Right renal cortex interstitium (tissue), 3 donors: ENCODE measurements at regions not wholly inside any gene's neighbourhood (a gene's known extent, or its start where the extent isn't known, plus 50 kb on each side); places are given as distances from the start of the nearest gene placed in this dataset.

Source experiments
- DNase-seq, 3 donors: peaks; one replicate each; pipeline ENCODE4 v3.0.0-alpha.2; 2013; ENCODE audit warnings: low read depth in 3 of 3, low spot score in 2 of 3

DNA sequence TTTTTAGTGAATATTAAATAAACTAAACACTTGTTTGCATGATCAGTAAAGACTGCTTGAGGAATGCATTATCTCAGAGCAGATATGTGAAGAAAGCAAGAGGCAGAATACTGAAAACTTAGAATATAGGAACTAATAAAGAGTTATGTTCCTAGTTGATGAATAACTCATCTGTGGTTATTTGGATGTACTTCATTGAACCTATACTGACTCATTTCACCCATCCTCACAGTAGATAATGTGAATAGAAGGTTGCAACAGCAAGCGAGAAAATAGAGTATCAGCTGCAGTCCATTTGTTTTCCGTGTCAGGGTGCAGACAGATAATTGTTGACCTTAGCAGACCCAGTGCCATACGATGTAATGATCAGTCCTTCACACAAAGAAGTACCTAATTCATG, 945.7 kb upstream of the LRRTM1 start:
- no peak for DNase-seq

DNA sequence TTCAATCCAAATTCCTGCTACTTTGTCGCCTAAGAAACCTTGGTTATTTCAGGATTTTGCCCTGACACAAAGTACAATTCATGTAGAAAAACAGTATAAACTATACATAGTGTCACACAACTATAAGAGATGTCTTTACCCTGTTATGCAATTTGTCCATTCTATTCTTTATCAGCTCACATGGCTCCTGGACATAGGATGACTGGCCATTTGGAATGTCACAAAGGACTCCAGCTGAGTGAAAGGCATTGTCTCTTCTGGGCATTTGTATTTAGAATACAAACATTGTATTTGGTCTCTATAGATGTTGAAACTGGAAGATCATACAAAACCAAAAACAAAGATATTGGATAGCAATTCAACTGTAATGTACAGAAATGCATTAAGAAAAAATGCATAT, 944.6 kb upstream of the LRRTM1 start:
- no peak for DNase-seq

DNA sequence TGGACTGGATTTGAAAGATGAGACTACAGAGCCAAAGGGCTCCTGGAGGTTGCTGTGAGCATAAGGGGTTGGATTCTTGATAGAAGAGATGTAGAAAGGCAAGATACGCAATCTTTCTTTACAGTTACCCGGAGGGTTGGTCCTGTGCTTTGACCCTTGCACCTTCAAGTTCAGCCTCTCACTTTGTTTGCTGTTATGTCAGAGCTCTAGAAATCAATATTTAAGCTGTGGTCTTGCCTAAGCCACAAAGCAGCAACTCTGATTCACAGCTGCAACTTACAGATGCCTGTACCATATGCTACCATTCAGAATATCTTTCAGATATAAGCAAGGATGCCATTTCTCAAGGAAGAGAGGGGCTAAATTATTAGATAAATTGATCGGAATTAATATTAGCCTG, 943.1 kb upstream of the LRRTM1 start:
- no peak for DNase-seq

DNA sequence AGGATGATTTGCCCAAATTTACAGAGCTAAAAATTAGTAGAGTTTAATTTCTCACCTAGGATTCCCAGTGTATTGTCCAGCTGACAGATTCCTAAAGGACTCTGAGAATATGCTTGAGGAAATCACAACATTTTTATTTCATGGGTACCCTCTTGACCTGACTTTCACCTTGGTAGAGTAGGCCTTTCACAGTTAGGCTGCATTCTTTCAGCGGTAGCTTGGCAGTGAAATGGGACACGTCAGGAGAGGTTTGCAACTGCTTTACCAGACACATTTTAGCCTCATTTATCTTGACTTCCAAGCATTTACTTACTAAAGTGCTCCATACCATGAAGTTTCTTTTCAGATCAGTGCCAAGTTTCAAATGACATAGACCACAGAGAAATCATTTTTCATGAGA, 937.9 kb upstream of the LRRTM1 start:
- DNase-seq, result no peak

DNA sequence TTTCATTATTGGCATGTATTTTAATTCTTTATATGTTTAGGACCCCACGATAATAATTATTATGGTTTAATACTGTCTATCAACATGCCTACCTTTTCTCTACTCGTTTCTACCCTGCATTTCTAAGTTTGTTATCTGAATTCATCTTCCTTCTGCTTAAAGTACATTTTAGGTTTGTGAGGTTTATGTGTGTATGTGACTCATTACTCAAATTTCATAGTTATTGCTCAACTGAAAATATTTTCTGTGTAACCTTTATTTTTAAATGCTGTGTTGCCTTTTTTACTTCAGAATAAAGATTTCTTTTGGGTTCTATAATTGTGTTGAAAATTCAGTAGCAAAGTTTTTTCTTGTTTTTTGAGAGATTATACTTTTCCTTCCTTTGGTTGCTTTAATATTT, 933.9 kb upstream of the LRRTM1 start:
- no peak for DNase-seq

DNA sequence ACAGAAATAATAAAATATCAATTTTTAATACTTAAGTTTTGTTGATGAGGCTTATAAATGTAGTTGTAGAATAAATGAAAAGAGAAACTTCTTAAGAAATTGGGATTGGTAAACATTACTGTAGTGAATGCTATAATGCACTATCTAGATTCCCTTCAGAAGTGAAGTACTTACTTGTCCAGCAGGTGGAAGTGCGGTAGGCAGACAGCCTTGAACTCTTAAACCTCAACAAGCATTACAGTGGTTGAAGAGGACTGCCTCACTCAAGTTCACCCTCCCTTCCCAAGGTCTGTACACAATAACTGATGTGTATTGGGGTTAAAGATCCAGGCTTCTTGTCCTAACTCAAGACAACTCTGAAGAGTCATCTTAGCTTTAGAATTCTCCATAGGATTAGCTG, 931.0 kb upstream of the LRRTM1 start:
- DNase-seq, result no peak

DNA sequence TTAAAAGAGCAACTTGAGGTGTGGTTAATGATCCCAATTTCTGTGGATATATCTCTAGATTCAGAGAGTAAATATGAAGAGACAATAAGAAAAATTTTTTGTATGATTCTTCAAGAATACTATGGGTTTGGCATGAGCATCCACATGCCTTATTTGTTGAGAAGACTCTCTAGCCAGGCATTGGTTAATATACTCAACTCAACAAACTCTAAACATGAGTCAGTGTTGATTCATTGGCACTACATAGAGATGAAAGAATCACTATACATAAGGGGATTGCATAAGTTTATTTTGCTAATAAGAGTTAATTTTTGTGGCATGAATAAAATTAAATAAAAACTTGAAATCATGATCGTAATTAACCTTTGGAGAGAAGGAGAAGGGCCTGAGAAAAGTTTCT, 930.2 kb upstream of the LRRTM1 start:
- DNase-seq, result no peak

DNA sequence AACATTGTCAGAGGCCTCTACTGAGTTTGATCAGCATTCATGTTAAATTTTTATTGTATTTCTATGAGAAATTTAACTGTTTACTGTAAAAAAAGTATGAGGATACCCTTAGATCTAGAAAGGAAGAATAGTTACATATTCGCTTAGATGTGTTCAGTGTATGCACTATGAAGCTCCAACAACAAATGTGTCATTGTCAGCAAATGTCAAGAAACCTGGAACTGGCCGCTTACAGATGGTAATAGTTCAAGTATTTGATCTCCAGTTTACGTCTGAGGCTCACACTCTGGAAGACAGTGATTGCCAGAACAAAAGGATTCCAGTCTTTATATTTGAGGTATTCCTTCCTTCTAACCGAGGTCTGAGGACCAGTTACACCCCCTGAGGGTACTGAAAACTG, 921.2 kb upstream of the LRRTM1 start:
- DNase-seq, result no peak

DNA sequence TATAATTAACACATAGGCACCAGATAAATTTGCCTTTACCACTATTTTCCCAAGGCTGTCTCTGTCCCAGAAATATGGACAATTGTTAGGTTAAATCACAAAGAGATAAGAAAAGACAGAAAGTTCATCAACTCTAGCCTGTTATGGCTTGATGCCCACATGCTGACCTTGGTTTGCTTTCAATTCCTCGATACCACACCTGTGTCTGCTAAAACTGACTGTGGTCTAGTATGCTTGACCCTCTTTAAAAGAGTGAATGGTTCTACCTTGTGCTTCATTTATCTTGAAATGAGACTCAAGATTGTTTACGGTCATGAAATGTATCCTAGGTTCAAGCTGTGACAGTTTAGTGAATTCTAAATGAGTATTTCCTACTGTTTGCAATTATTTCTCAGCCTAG, 909.0 kb upstream of the LRRTM1 start:
- DNase-seq, result no peak

DNA sequence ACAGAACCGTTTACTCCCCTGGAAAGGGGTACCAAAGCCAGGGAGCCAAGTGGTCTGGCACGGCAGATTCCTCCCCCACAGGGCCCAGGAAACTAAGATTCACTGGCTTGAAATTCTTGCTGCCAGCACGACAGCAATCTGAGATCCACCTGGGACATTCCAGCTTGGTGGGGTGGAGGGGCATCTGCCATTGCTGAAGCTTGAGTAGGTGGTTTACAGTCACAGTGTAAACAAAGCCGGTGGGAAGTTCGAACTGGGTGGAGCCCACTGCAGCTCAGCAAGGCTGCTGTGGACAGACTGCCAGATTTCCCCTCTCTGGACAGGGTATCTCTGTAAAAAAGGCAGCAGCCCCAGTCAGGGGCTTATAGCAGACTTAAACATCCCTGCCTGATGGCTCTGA, 901.7 kb upstream of the LRRTM1 start:
- no peak for DNase-seq

DNA sequence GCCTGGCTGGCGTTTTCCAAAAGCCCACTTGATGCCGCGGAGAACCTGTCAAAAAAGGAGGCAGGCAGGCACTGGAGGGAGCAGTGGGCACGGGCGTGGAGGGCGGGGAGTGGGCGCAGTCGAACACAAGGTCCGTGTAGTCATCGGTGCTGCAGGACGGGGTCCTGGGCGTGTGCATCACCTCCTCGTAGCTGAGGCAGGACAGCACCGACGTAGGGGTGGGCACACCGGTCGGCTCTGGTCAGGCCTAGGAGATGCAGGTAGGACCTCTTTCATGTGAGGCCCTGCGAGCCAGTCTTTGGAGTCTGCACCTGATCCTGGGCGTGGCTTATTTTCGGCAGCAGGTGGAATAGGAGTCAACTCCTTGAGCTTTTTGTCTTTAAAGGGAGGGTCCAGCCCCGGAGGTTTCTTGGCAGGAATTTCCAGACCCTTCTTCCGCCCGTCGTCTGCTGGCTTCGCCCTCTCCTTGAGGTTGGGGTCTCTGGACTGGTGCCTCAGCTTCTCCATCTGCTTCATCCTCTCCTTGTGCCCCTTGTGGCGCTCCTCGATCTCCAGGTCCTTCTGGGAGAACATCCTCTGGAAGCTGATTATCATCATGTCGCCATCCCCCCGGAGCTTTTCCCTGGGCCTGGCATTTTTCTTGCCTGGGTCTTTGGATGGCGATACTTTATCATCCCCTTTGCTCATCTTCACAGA, 892.5 kb upstream of the LRRTM1 start:
- DNase-seq, result no peak

DNA sequence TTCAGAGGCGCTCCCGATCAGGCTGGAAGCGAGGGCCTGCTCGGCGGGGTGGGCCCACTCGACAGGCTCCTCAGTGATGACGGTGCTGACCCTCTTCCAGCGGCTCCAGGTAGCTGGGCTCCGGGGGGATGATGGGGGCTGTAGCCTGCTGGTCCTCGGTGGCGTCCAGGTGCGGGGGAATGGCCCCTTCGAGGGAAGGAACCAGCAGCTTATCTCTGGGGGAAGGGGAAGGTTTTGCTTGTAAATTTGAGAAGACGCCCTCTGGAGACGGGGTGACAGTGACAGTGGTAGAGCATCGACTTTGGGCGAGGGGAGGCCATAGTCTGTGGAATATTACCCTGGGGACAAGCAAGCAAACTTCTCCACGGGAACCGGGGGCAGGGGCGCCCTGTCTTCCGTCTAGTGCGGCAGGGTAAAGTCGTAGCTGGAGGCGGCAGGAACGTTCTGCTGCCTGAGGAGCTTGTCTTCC, 891.9 kb upstream of the LRRTM1 start:
- DNase-seq, result no peak

DNA sequence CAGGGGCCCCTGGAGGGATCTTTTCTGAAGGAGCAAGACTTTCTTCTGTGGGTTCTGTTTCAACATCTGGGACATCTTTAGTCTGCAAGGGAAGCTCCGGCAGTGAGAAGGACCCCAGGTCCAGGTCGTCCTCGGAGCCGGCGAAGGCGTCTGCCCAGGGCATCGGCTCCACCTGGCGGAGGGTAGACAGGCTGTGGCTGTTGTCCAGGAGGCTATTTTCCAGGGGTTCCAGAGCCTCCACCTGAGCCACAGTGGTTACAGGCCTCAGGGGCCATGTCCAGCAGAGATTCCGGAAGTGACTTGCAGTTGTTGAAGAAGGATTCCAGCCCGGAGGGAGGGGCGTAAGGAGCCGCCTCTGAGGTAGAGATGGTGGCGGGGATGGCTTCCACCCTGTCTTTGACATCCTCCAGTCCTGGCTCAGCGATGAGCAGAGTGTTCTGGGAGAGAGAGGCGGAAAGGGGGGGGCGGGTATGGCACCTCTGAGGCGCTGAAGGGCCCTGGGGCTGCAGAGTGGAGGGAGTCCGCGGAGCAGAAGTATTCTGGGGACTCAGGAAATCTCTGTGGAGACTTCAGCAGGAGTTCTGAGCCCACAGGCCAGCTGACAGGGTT, 891.3 kb upstream of the LRRTM1 start:
- no peak for DNase-seq

DNA sequence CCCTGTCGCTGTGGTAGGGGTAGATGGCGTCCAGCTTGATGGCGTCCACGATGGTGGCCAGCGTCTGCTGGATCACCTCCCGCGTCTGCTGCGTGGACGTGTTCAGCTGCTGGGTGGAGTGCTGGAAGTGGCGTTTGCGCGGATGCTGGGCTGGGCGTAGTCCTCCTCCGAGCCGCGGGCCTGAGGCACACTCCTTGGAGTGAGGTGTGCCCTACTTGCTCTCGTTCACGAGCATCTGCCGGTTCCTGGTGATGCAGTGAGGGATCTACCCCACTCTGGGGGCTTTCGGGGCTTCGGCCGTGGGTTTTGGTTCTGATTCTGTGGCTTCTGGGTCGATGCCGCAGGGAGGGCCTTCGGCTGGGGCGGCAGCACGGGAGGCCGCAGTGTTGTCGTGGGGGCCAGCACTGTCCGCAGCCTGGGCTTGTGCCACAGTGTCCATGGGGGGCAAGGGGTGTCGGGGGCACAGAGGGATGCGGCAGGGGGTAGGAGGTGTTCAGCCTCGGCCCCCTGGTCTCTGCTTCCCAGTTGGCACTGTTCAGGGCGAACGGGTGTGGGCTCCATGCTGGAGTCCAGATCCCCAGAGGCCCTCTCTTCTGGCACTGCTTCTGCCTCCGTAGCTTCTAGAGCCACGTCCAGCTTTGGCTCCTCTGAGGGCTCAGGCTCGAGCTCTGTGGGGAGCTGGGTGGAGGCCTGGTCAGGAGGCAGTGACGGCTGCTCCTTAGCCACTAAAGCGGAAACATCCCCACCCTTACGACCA, 890.6 kb upstream of the LRRTM1 start:
- DNase-seq, result no peak

DNA sequence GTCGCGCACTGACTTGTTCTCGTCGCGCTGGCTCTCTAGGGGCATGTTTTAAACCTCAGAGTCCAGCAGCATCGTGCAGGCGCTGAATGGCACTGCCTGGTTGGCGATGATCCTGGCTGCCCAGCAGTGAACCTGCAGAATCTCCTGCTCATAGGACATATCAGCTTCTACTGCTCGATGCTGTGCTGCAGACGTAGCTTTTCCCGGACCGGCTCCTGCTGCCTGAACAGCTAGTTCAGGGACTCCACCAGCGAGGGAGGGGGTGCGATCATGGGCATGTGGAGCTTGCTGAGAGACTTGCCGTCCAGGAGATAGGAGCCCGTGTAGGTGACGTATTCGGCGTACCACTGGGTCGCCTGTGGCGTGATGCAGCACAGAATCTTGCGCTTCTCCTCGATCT, 890.0 kb upstream of the LRRTM1 start:
- DNase-seq, result no peak

DNA sequence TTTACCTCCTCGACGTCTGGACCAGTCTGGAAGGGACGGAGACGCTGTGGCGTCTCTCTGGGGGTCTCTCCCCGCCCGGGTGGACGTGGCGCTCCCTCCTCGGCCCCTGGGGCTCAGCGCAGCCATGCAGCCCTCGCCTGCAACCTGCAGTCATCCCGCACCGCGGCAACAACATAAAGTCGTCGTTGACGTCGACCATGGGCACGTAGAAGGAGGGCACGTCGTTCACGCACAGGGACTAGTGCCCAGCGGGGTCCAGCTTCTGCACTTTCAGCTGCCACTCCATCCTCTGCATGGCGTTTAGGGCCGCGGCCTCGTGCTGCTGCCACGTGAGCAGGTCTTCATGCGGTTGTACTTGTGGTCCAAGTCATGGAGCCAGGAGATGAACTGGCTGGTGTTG, 889.6 kb upstream of the LRRTM1 start:
- no peak for DNase-seq

DNA sequence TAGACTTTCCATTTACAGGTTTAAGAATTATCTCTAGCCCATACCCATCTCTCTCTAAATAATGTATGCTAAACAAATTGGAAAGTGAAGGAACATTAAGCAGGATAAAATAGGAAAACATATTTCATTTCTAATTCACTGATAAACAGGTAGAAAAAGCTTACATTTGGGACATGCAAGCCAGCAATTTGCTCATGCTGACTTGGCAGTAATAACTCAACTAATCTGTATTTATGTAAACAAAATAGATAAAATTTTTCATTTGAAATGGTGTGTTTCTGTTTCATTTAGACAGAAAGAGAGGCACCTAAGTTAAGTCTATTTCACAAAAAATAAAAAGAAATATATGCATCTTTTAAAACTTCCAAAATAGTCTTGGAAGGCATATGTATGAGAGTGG, 877.3 kb upstream of the LRRTM1 start:
- DNase-seq, result no peak

DNA sequence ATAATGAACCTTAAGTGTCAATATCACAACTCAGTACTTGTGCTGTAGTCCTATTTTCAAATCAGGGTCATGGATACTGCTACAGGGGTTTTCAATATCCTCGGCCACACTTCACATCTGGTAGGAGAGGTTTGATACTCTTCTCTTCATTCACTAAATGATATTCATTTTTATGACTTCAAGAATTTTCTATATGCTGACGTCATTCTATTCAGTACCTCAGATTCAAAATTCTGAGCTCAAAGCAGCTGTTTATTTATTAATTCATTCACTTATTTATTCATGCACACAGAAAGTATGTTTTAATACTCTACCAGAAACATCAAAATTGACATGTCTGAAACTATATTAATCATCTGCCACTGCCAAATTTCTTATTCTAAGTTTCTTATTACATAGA, 866.9 kb upstream of the LRRTM1 start:
- no peak for DNase-seq

DNA sequence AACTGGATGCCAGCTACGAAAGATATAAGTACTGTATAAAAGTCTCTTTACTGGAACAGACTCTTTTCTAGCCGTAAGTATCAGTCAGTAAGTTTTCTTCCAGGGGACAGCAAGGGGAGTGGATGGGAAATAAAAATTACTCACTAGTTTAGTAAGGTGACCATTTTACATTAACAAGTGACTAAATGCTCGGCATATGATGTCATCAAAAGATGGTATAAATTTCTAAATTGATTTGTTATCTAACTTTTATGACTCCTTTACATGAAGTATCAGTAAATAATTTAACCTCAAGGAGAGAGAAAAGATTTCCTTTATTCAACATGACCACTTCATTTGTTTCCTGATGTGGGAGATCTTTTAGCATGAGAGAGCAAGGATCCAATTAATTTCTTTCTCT, 859.0 kb upstream of the LRRTM1 start:
- DNase-seq, result no peak

DNA sequence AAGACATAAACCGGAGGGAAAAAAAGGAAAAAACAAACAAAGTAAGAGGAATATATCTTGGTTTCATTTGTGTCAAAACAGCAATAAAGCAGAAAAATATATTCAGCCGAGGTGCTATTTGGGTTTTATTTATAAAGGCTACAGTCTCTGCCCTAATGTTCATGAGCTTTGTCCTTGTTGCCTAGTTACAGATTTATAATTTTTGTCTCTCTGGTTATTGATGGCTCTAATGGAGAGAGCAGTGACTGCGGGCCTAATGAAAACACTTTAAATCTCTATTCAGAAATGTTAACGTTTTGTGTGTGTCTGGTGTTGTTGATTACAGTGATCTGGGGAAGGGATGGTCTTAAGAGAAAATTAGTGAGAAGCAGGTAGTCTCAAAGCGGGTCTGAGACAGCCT, 854.0 kb upstream of the LRRTM1 start:
- no peak for DNase-seq

DNA sequence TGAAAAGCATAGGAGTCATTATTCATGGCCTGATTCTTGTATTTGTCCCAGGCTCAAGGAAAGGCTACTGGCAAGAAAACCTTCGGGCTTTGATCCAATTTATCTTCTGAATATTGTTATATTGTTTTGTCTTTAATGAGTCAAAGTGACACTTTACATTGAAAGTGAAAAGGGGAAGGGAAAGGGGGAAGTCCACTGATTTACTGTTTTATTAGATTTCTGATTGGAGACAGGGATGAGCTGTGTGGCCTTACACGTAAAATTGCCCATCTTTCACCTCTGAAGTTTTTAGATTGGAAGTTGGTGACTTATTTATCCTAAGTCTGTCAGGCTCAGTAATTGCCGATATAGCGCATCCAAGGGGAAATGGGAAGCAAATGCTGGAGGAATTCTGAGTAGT, 843.8 kb upstream of the LRRTM1 start:
- DNase-seq, result no peak

DNA sequence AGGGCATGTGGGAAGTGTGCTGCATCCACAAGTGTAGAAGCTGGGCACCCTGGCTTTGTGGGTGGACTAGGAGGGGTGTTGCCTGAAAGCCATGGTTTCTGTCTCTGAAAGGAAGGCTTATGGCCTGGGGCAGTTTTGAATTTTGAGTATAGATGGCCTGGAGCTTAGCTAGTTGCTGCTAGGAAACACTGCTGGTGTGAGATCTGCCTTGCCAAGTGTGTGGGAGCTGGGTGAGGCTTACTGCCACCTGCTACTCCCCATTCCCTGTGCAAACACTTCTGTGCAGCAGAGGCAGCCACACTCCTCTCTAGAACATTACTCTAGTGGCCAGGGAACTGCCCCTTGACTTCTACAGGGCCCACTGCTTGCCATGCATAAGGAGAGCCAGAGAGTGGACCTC, 831.7 kb upstream of the LRRTM1 start:
- DNase-seq, result no peak
